GM21423 (cell line): ENCODE measurements at regions not wholly inside any gene's neighbourhood (a gene's known extent, or its start where the extent isn't known, plus 50 kb on each side); places are given as distances from the start of the nearest gene placed in this dataset.

Experiments
- ATAC-seq: cut with Tn5 transposase; IDR thresholded peaks from one replicate; pipeline ENCODE4 v1.9.1; 2021; ENCODE audit warnings: mild to moderate bottlenecking, moderate library complexity; ENCODE audit not compliant: unreplicated experiment

DNA sequence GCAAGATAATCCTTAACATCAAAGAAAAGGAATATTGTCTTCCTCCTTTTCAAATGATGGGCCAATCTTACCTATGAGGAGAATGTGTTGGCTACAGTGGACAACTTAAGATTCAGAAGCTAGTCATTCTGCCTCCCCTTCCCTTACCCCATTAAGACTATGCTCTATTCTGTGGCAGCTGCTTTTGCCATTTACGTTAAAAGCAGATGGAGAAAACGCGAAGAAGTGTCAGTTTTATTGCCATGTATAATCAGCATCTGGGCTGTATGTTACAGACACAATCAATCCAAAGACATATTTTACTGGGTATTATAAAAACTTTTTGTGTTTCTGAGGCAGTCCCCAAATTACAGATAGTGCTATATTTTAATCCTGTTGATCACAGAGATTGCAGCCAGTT is 196.1 kb upstream of the PACRGL start:
- no peak for ATAC-seq

DNA sequence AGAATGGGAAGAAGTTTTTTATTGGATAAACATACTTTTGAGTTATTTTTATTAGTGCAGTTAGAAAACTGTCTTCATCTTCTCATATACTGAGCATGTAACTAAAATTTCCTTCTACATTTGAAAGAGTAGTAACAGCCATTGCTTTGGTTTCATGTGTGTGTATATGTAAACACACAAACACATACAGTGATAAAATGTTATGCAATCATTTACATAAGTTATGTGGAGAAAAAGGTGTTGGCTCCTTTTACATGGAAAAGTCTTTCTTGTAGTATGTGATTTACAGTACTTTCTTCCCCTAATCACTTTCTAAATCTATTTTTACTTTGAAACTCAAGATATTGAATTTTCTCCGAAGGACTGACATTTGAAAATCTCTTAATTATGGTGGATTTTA is 194.3 kb upstream of the PACRGL start:
- no peak for ATAC-seq

DNA sequence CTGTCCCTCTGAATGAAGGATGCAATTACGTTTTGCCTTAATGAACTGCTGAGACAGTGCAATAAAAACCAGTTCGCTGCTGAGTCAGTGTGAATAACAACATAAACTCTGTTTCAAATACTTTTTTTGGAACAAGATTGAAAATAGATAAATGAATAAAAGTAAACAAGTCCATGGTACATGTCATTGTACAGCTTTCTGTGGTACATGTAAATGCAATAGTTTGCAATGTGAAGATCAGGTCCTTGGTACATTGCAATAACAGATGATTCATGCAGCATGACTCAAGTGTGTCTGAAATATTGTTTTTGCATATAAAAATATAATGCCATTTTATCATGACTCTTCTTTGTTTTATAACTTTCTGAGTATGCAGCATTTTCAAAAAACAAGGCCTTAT is 193.4 kb upstream of the PACRGL start:
- no peak for ATAC-seq

DNA sequence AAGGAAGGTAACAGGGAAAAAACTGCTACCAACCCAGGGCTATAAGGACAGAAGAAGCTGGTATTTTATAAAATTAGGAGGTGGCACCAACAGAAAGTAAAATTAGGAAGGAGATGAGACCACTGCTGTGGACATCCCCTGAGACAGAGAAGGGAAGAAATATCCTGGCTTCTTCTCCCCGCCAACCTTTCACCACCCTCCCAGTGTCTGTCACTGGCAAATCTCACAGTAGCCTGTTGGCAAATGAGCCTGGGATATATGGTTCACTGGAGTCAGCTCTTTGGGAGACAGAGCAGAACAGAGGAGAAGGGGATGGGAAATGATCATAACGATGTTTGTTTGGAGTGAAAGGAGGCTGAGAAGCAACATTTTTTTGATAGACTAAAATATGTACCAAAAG is 190.9 kb upstream of the PACRGL start:
- ATAC-seq, result no peak

DNA sequence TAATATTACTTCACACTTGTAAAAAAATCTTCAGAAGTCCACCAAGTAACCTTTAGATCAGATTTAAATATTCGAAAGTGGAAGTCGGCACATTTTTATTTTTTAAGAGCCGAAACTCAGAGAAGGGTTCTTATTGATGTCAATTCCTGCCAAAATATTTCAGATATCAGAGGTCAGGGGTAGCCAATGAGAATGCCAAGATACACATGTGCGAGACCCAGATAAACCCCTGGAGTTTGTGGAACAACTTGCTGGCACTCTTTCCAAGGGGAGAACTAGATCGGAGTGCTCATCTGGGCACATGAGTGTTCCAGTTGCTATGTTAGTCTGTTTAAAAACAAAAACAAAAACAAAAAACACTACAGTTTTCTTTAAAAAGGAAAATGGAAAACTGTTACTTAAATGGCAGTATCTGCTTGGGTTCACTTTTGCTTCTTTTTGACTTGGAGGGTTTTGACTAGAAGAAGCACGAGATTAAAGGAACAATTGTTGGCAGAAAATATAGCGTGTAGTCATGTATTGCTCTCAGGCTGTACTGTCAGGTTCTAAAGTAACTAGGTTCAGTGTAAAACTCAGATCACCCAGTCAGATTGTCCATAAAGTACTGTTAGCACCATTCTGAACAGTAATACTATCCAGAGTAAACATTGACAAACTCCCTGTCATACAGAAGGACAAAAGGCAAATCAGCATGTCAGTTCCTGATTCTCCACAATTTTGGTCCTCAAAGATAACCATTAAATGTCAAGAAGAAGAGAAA is 188.0 kb upstream of the PACRGL start:
- no peak for ATAC-seq

DNA sequence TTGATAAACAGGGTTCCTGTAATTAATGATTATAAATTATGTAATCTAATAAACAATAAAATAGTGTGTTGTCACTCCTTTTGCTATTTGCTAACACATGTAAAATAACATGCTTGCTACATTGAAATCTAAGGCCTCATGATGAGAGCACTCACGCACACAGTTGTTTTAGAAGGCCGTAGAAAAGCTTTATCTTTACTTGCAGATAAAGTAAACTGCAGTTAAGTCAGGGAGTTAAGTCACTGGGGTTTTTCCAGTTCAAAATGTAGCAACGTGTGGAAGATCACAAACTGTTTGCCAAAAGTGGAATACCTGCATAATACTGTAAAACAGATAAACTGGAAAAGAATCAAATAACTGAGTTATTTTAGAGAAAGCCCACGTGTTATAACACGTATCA is 187.3 kb upstream of the PACRGL start:
- ATAC-seq, result no peak

DNA sequence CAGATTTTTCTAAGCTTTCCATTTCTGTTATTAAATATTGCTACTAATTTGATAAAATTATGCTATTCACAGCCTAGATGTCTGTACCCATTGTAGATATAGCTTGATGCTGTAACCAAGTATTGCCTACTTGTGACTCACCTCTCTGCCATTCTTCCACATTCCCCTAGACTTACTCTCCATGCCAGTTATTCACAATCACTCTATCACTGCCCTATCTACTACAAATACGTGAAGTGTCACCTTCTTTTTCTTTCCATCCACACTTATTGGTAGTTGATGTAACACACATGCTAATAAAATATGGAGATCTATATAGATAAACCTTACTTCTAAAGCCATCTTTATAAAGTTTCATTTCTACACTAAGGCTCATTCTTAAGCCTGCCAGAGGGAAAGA is 179.4 kb upstream of the PACRGL start:
- ATAC-seq, result no peak

DNA sequence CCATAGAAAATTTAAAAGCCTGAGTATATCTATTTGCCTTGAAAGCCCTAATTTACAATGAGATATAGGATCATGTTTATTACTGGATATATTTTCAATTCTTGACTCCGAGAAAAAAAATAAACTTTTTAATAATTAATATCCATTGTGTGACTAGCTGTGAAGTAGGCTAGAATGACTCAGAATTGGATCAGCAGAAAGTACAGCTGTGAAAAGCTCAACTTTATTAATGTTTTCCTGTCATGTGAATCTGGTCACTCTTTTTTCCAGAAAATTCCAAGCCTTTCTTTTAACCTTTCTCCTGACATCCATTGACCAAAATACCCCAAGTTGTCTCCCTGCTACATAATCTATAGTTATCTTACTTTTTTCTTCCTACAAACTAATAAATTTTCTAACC is 171.8 kb upstream of the PACRGL start:
- ATAC-seq, result no peak

DNA sequence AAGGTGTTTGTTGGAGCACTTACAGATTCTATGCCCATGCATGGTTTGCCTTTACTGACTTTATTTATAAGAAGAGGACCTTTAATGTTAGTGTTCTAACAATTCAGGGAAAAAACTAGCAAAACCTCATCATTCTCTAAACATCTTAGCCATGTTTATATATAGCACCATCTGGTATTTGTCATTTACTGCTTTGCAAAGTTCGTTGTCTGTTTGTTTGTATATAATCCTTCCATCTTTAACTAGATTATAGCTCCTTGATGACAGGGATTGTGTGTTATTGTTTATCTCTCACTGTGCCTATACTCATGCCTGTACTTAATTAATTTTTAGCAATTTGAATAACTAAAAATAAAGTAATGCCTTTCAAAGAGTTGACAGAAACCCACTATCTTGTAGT is 170.6 kb upstream of the PACRGL start:
- ATAC-seq, result no peak

DNA sequence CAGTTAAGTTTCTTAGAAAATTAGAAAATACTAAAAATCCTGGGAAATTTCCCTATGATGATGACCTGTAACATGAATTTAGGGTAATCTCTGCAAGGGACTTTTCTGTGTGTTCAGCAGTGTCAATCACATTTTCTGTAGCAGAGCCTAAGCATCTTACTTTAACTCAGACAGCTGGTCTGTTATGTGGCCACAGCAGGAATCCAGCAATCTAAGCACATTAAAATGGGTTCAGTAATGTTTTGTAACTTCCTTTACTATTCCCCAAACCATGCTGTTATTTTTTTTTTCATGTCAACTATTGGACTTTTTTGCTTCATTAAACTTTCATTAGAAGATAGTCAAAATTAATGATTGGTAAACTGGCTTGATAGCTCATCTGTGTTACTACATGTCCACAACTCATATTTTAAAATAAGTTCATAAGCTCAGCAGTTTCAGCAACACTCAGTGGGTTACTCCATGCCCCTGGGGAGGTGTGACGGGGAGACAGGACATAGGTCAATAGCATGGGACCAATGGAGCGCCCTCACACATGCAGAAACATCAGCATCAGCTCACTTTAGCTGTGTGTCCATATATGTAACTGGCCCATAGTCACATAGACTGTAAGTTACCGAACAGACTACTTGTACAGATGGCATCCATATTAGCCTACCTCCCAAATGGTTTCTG is 168.0 kb upstream of the PACRGL start:
- no peak for ATAC-seq

DNA sequence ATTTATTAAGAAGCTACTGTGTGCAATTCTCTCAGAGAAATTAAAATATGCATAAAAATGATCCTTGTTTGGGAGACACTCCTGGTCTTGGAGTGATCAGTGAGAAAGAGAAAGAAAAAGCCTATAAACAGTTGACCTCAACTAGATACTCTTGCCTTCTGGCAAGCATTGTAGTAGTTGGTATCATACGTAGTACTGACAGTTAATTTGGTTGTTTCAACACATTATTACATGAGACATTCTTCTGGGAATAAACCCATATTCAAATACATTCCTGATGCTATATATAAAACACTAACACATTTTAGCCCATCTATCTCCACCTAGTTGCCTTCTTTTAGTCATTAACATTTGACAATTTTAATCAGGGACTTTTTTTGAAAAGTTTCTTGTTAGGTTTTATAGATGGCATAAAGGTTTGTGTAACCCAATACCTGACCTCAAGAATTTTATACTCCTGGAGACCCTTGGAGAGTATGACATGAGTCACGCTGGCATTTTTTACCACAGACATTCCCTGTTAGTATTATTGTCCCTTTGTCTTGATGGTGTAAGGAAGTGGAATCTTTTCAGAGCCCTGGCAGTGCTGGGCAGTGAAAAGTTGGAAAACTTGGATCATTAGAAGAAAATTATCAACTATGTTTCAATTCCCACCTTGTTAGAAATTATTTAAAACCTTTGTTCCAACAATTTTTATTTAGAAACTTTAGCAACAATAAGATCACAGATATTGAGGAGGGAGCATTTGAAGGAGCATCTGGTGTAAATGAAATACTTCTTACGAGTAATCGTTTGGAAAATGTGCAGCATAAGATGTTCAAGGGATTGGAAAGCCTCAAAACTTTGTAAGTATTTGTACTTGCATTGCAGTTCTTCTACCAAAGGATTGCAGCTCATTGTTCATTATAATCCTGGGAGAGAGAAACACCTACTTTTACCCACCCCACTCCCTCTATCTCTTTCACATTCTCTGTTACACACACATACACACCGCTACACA is 167.1 kb upstream of the PACRGL start:
- ATAC-seq, result no peak

DNA sequence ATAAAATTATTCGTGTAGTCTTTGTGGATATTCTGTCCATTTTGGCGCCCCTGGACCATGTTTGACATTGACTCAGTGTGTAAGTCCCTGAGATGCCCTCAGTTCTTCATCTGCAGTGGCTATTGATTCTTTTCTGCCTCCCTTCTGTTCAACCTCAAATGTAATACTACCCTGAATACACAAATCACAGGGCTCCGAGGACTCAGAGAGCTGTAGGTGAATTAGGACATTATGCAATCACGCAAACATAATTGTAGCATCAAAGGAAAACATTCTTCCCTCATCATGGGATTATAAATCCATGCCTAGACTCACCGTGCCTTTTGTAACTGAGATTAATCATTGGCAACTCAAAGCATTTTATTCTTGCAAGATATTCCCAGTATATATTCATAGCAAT is 161.4 kb upstream of the PACRGL start:
- ATAC-seq, result no peak

DNA sequence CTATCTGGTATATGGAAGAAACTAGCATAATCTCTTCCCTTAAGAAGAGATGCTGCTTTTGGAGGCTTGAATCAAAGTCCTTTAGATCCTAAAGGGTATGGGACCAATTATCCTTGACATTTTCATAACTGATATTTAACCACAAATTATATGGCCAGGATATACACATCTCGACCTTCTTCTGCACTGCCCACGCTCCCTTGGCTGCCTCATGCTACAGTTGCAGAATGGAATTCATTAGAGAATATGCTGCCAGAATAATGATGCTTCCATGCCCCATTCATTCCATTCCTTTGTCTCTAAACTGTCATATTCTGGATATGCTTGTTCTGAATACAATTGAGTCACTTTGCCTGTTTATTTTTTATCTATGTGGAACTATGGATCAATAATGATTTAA is 157.1 kb upstream of the PACRGL start:
- no peak for ATAC-seq

DNA sequence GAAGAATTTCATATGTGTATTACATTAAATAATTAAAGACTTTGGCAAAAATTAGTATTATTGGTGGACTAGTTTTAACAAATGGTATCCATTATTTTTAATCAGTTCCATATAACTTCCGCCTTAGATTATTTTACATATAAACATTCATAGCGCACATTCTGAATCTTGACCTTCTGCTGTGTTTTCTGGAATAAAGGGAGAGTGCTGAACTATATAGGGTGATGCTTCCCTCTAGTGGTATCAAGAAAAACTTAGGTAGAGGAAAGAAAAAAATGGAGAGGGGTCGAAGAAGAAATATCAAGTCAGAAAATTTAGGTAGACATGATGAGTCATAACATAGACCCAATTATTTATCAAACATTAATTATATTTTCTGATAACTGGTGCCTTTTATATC is 155.6 kb upstream of the PACRGL start:
- ATAC-seq, result no peak

DNA sequence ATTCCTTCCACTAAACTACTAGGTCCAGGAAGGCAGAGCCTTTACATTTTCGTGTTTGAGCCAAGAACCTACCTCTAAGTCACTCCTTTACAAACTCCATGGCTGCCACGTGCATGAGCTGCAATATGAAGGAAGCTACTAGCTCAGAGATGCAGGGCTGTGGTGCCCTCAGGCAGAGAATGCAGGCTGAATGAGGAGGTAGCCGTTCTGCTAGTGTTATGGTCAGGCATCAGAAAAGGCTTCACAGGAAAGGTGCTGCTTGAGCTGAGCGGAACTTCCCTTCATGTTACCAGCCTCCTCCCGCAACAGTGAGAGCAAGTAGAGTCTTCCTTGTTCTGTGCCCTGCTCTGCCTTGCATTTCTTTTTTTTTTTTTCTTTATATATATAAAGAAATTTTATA is 148.3 kb upstream of the PACRGL start:
- no peak for ATAC-seq

DNA sequence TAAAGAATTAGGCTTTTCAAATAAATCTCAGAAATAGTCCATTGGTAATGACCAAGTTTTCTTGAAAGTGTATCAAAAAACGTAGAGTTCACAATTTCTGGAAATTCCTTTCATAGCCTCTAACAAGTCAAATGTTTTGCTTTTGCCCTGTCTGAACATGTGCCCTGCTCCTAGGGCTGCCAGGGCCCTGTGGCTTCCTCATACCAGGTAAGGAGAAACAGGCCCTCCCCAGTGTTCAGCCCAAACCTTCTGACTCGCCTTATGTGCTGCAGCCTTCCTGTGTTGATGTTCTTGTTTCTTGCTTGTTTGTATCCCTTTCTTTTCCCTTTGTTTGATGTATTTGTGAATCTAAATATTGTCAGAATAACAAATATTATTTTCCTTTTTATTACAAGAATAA is 146.1 kb upstream of the PACRGL start:
- no peak for ATAC-seq

DNA sequence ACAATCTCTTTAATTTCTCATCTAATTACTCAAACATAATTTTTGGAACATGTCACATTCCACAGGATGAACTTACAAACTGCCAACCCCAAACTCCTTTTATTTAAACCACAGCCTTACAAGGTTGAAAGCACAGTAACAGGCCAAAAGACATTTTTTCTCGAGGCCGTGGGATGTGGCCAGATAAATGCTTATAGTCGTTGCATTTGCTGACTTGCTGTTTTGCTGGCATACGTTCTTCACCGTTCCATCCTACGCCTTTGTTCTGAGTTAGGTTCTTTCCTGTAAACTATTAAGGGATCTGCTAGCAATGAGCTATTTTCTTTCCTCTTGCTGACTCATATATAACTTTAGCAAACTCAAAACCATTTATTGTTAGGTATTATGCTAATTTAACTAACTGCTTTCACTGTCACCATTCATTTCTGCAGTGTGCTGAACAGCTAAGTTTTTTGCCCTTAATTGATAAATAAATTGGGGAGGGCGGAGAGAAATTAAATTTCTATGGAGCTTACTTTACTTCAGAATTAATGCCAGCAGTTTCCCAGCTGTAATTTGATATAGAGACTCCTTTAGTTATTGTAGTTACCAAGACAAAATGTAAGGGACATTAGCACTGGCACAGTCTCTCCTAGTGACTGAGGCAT is 135.1 kb upstream of the PACRGL start:
- no peak for ATAC-seq

DNA sequence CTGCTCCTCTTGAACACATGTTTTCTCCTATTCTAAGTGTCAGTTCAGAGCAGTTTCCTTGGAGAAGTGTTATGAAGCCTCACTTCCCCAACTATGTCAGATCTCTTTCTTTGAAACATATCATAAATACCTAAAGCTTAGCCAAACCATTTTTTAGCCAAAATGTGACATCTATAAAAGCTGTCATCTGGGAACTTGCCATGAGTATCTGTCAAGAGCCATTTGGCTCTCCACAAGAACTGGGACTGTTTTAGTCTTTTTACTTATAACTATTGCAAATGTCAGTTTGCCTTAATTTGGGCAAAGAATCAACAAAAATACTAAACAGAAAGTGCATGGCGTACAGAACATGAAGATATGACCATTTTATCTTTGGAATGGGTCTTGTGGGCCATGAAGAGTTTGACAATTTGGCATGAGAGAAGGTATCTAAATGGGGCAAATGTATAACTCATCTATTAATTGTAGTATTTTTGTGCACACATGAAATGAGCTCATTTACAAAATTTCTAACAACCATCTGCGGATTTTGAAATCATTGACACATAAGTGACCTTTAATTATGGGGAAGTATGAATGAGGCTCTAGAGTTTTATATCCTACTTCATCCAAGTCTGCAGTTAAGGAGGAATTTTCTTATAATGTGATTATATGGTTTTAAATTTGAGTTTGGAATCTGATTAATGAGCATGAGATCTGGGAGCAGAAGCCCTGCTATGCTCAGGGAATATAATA is 129.1 kb upstream of the PACRGL start:
- no peak for ATAC-seq

DNA sequence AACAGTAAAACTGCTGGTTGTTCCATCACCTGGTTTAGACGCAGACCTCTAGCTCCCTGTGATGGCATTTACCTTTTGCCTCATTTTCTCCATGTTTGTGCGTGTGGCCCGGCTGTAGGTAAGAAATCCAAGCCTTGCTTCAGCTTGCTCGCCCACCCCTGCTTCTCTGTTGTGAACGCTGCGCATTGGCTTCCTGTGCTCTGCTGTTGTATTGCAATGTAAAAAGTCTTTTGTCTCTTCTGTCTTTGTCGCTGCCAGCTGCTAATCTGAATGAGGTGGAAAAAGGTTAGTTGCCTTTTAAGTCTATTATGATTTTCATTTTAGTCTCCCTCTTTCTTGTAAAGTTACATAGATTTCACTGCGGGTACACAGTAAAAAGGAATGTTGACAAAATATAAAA is 127.3 kb upstream of the PACRGL start:
- no peak for ATAC-seq

DNA sequence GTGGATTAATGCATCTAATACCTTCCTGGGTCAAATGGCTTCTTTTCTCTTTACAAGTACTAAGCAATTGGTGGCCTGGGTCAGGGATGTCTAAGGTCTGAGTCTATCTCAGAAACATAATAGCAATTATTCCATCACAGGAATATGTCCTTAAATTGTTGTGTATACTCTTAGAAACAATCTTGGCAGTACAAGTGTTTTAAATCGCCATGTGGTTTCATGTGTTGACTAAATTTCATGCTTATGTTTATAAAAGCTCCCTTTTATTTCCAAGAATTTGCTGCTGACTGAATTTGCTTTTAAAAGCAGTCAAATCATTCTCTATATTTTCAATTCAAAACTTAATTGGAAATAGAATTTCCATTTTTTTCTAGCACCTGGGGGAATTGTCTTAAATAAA is 125.3 kb upstream of the PACRGL start:
- ATAC-seq, result no peak
